Lower lobe of right lung (tissue), 2 donors: ENCODE measurements at regions not wholly inside any gene's neighbourhood (a gene's known extent, or its start where the extent isn't known, plus 50 kb on each side); places are given as distances from the start of the nearest gene placed in this dataset.

ENCODE experiments used
- ATAC-seq, 2 donors: fragments of 200-7000 bp; cut with Tn5 transposase; one replicate each; pipeline ENCODE4 v1.9.1; 2020 to 2022; ENCODE audit warnings: mild to moderate bottlenecking in 2 of 2, moderate library complexity in 2 of 2
- DNase-seq: peaks from one replicate; pipeline ENCODE4 v3.0.0-alpha.2; 2020
- H3K27ac ChIP-seq: fragments of 200-600 bp; one replicate; pipeline ENCODE4 v1.8.0; 2022
- H3K27me3 ChIP-seq: fragments of 200-600 bp; one replicate; pipeline ENCODE4 v1.8.0; 2022; ENCODE audit warnings: low read depth
- H3K36me3 ChIP-seq: fragments of 200-600 bp; one replicate; pipeline ENCODE4 v1.8.0; 2022; ENCODE audit warnings: mild to moderate bottlenecking
- H3K4me1 ChIP-seq: fragments of 200-600 bp; one replicate; pipeline ENCODE4 v1.8.0; 2022
- H3K4me3 ChIP-seq: fragments of 200-600 bp; one replicate; pipeline ENCODE4 v1.8.0; 2022; ENCODE audit warnings: mild to moderate bottlenecking
- H3K9me3 ChIP-seq: fragments of 200-600 bp; one replicate; pipeline ENCODE4 v1.8.0; 2022
- CTCF ChIP-seq: fragments of 200-600 bp; IDR thresholded peaks from one replicate; pipeline ENCODE4 v1.8.0; 2022; ENCODE audit warnings: antibody characterized with exemption, mild to moderate bottlenecking
- intact Hi-C: fragments of 100-400 bp; cut with DNase I; formaldehyde crosslinking; loops from one replicate; pipeline ENCODE4 v1.11.0; 2022
- donor health status: DM: no; HTN: yes; CAD: no; lungs with severe emphysema.

GRCh38 chr12:126430921-126431320 is 1365.7 kb downstream of the AACS start:
- intact Hi-C loops: no loop called here
- Histone ChIP-seq H3K4me1 (no peaks in the 10 kb centered on the region), H3K27ac (no peak overlapping the region), H3K36me3 (no peaks in the 10 kb centered on the region), H3K4me3 (no peak overlapping the region), H3K9me3 (no peaks in the 10 kb centered on the region), H3K27me3 (no peaks in the 10 kb centered on the region)
- no peak for TF ChIP-seq CTCF
- ATAC-seq: no peak
- DNase-seq: no peak

GRCh38 chr12:126431767-126432166 is 1366.5 kb downstream of the AACS start:
- no peak overlapping the region for H3K4me3 ChIP-seq
- H3K27me3 ChIP-seq: no peaks in the 10 kb centered on the region
- intact Hi-C loops: no loop called here
- no peaks in the 10 kb centered on the region for H3K36me3 ChIP-seq
- DNase-seq (no peak), ATAC-seq (no peak)
- H3K27ac ChIP-seq: no peak overlapping the region
- H3K4me1 ChIP-seq: no peaks in the 10 kb centered on the region
- H3K9me3 ChIP-seq: no peaks in the 10 kb centered on the region
- TF ChIP-seq CTCF: no peak

- DNase-seq (no peak), ATAC-seq (no peak)
- no peak for TF ChIP-seq CTCF
Measured at GRCh38 chr12:126432780-126433179, 1367.5 kb downstream of the AACS start.

GRCh38 chr12:126434412-126434985 is 1369.3 kb downstream of the AACS start:
- H3K27me3 ChIP-seq: no peaks in the 10 kb centered on the region

More at GRCh38 chr12:126432780-126433179, 1367.5 kb downstream of the AACS start:
- Histone ChIP-seq H3K4me1 (no peaks in the 10 kb centered on the region), H3K27ac (no peak overlapping the region), H3K27me3 (no peaks in the 10 kb centered on the region), H3K36me3 (no peaks in the 10 kb centered on the region), H3K4me3 (no peak overlapping the region), H3K9me3 (no peaks in the 10 kb centered on the region)
- intact Hi-C loops: no loop called here

GRCh38 chr12:126436041-126436440 is 1370.8 kb downstream of the AACS start:
- H3K27ac ChIP-seq: no peak overlapping the region
- no peaks in the 10 kb centered on the region for H3K9me3 ChIP-seq
- TF ChIP-seq CTCF: no peak
- H3K36me3 ChIP-seq: no peaks in the 10 kb centered on the region
- no peak for DNase-seq
- ATAC-seq: no peak
- H3K27me3 ChIP-seq: no peaks in the 10 kb centered on the region
- H3K4me1 ChIP-seq: no peaks in the 10 kb centered on the region
- intact Hi-C loops: no loop called here
- H3K4me3 ChIP-seq: no peak overlapping the region

More at GRCh38 chr12:126434412-126434985, 1369.3 kb downstream of the AACS start:
- H3K36me3 ChIP-seq: no peaks in the 10 kb centered on the region
- no peaks in the 10 kb centered on the region for H3K9me3 ChIP-seq
- no peak overlapping the region for H3K27ac ChIP-seq
- ATAC-seq: no peak
- intact Hi-C loops: no loop called here
- no peaks in the 10 kb centered on the region for H3K4me1 ChIP-seq
- H3K4me3 ChIP-seq: no peak overlapping the region
- no peak for TF ChIP-seq CTCF
- DNase-seq: no peak
